Activated T-cell treated with anti-CD3 and anti-CD28 coated beads for 48 hours (primary cell): ENCODE measurements at regions not wholly inside any gene's neighbourhood (a gene's known extent, or its start where the extent isn't known, plus 50 kb on each side); places are given as distances from the start of the nearest gene placed in this dataset.
"Not testable (repeated sequence)": the region's sequence is repeated elsewhere in the genome, so short reads cannot be mapped to it uniquely, and the experiment has no call there.

ENCODE experiments used
- DNase-seq: peaks from one replicate; pipeline ENCODE4 v3.0.0-alpha.2; 2020; ENCODE audit warnings: low read depth

DNA sequence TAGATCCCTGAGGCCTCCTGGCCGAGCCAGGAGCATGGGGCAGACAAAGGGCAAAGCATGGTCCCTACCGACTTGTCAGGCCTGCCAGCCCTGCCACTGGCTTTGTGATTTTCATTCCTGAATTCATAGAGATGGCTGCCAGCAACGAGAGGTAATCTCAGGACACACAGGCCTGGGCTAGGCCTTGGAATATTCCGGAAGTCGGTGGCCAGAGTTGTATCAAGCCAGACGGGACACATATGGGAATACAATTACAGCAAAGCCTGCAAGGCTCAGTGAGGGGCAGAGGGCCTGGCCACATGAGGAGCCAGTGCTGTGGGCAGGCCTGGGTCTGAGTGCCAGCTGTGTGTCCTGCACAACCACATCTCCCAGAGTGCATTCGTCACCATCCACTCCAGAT lies 72.4 kb upstream of the PLGLB2 start:
- DNase-seq: not testable (repeated sequence)

DNA sequence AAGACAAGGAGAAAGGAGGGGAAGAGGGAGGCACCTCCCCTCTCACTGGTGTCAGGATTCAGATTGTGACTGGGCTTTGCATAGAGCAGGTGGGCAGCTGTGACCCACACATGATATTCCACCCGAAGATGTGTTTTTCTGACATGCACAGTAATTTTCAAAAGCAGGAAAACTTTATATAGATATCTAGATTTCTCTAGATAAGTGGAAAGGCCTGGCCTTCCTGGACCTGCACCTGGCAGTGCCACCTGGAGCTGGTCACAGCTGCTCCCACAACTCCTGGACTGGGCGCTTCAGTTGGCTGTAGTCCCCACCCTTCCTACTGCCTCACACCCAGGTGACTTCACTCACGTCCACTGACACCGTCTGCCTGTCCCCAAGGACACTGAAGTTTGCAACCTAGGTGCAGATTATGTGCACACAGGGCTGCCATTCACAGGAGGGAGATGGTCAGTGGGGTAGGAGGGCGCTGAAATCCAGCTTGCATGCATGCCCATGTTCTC lies 70.4 kb upstream of the PLGLB2 start:
- DNase-seq: not testable (repeated sequence)

DNA sequence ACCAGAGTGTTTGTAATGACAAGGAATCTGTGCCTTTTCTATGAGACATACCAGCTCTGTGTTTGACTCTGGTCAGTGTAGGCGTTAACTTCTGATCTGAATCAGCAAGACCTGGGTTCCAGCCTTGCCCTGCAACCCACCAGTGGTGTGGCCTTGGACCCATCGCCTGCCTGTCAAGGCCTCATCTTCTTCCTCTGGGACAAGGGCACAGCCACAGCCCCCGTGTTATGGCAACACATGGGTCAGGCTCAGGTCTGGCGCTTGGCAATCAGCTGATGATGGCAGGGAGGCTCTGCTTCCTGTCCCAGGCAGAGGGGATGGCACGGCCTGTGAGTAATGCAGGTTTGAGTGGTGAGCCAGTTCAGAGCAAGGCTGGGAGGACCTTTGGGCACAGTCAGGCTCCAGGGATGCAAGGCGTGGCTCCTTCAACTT lies 69.1 kb upstream of the PLGLB2 start:
- DNase-seq: peak; percentile 11

DNA sequence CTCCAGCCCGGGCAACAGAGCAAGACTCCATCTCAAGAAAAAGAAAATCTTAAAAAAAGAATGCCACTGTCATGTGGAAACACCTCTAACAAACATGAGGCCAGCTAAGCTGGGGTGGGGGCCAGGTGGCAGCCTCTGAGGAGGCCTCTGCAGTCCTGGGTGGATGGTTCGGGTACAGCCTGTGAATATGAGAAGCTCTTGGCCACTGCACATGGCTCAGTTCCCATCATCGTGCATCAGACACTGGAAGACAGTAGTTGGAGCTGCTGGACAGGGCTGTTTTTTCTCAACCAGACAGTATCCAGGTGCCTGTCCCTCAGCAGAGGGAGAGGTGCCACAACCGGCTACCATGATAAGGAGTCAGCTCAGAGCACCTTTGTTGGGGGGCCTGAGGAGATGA lies 67.9 kb upstream of the PLGLB2 start:
- DNase-seq: not testable (repeated sequence)

DNA sequence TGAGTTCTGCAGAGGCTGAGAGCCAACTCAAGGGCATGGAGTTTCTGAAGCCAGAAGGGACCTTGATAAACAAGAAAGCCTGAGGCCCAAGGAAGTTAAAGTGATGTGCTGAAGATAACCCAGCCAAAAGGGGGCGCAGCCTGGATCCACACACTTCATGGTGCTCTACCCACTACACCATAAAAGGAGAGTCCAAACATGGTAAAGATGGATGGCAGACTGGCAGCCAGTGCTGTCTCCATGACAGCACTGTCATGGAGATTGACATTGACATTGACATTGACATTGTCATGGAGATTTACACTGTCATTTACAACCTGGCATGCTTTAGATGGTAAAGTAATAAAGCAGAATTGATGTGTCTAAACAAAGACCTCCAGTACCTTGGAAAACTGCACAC lies 67.2 kb upstream of the PLGLB2 start:
- not testable (repeated sequence) for DNase-seq

DNA sequence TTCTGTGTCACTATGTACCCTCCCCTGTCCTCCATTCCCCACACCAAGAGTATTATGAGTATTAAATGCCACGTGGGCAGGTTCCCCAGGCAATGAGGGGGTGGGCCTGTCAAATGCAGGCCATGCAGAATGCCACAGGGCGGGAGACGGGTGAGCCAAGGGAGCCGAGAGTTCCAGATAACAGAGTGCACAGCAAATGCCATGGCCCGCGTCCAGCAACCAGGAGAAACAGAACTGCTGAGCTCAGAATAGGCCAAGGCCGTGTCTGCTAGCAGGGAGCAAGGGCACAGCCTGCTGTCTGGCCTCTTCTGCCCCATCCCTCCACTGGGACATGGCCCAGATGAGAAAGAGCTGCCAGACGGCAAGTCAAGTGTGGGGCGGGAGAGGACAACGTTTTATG lies 64.4 kb upstream of the PLGLB2 start:
- not testable (repeated sequence) for DNase-seq

DNA sequence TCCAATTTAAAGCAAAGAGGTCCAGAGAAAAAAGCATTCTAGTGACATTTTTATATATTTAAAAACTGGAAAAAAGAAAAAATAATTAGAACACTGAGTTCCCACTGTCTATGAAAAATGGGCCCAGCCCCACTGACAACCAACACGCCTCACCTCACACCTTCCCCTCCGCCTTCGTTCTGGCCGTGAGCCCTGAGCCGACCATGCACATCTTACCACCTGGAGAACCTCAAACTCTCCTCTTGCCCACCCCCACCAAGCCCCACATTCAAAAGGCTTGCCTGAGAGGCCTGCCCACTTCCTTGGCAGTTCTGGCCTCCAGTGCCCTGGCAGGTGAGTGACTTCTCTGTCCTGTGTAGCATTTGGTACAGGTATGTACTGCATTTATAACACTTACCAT lies 63.9 kb upstream of the PLGLB2 start:
- not testable (repeated sequence) for DNase-seq

DNA sequence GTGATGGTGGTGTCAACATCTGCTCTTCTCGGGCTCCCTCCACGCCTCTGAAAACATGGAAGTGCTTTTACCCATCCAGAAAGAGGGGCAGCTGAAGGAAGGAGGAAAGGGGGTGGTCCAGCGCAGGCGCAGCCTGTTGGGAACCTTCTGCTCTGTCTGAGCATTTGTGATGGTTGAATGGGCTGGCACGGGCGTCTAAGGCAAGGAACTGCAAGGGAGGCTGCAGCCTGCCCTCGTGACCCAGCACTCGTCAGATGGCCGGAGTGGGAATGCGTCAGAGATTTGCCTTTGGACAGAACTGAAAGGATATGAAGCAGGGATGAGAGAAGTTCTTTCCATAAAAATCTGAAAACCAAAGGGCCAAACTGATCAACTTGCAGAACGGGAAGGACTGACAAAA lies 62.3 kb upstream of the PLGLB2 start:
- not testable (repeated sequence) for DNase-seq

DNA sequence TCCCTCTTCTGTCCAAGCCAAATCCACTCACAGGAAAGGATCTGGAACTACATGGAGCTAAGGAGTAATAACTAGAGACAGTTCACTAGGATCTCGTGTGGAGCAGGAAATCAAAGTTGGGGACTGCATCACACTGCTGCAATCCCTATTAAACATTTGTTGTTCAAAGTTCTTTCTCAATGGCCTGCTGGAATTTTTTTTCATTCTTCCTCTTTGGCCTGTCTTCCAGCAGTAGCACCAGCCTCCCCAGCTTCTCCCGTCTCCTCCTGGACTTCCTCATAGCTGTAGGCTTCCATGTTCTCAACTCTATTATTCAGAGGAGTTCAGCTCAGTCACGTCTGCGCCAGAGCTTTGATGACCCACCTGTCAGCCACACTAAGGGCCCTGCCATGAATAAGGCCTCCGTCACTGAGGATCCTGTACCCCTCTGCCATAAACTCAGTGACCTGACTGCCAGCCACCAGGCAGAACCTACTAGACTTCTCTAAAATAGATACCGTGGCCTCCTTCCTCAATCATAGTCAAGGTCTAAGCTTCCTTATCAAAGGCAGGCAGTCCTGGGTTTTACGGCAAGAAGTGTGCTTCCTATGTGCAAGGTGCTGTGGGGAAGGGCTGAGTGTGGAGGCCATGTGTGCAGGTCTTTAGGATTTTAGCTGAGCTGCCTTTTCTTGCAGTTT lies 60.9 kb upstream of the PLGLB2 start:
- not testable (repeated sequence) for DNase-seq

DNA sequence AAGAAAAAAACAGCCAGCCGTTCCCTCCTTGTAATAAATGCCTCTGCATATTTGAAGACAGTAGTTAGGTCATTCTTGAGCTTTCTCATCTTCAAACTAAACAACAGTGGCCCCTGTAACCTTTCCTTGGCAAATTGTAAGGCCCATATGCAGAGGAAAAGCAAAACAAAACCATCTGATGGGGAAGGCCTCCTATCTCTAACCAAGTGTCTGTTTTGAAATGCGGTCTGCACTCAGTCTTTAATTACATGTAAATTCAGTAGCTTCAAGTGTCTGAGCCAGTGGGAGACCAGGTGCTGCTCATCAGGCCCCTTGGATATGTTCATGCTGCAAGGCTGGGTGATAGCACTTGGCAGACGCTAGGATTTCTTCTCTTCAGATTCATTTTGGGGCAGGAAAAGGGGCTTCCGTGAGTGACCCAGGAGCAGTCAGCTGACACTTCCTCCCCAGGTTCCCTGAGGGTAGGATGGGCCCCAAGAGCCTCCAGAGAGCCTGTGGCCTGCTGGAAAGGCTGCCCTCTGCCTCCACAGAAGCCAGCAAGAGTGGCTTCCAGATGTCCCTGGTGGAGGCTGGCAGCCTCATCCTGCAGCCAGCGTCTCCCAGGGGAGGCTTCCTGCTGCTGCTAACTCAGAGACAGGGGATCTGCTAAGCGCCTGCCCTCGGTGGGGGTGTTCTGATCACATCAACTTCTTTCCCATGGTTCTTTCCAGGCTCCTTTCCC lies 60.2 kb upstream of the PLGLB2 start:
- DNase-seq: not testable (repeated sequence)

DNA sequence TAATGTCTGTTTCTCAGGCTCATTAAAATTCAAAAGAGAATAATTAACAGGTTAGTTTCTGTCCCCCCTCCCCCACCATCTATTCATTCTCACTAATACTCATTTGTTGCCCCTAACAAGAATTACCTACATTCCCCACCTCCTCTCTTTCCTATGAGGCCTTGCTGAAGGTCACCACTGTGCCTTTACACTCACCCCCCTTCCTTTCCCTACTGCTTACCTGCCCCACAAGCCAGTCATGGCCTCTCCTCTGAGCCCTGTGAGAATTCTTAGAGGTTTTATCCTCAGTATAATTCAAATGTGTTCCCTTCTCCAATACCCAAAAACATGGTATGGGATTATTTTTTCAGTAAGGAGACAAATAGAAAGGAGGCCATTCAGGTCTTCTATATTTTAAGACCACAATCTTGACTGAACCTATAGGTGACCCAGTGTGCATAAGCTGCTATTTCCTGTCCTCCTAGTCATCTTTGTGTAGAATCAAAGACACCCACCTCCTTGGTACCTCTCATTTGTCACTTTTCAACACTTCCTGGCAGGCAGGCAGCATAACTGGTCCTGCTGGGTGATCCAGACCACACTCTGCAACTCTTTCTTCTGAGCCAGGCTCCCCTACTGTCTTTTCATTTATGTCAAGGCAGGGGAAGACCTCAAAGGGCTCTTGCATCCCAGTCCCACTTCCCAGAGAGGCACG lies 55.8 kb upstream of the PLGLB2 start:
- DNase-seq: not testable (repeated sequence)

DNA sequence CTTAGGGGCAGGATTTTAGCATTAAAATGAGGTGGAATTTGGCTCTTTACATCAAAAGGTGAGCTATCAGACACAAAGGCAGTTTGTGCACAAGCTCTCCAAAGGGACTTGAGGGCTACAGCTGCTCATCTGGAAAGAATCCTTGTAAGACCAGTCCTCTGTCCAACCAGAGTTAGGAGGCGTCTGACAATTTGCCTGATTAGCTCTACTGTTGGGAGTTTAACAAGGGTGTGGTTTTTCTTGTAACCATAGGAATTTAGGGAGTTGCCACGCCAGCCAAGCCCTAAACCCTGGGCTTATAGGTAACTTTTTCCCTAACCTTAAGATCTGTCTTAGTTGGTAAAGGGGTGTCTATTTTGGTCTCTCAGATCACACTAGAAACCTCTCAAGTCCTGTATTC lies 55.0 kb upstream of the PLGLB2 start:
- DNase-seq: not testable (repeated sequence)

DNA sequence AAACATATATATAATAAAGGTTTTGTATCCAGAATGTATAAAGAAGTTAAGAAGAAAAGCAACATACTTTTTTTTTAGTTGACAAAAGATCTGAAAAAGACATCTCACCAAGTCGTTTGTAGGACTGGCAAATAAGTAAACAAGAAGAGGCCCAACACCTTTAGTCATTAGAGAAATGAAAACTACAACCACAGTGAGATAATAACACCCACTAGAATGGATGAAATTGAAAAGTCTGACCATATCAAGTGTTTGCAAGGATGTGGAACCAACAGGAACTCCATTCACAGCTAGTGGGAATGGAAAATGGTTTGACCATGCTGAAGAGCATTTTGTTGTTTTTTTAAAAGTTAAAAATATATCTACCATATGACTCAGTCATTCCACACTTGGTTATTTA lies 54.0 kb upstream of the PLGLB2 start:
- DNase-seq: not testable (repeated sequence)

DNA sequence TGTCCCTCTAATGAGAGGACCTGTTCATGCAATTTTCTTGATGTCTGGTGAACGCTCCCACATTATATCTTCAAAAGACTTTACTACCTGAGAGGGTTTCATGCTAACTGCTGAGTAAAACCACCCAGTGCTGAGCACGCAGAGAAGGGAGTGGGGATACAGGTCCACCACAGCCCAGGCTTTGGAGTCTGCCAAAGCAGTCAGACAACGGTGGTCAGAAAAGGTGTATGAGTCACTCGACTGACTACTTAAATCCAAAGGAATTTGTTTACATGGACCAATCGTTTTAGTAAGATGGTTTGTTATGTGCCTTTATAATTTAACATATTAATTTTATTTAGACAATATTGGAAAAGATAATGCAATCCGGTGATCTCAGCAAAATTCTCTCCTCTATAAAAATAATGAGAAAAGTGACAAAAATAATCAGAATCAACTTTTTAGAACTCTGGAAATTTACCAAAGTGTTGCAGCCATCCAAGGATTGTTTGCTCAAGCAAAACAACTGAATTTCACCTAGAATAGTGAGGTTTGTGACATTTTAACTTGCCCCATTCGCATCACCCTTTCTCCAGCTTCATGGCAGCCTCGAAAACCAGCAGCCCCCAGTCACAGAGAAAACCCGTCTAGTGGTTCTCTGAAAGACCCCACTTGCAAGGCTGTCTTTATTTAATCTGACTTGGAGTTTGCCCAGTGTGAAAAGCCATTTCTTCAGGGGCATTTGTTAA lies 52.1 kb upstream of the PLGLB2 start:
- not testable (repeated sequence) for DNase-seq
